OCI-LY3 (cell line): ENCODE measurements at regions not wholly inside any gene's neighbourhood (a gene's known extent, or its start where the extent isn't known, plus 50 kb on each side); places are given as distances from the start of the nearest gene placed in this dataset.

Experiments used
- H2AFZ ChIP-seq: fragments of 200-600, 300-600 bp; shearing (Covaris generic); 2 replicates; pipeline ENCODE4 v1.6.0; 2014; ENCODE audit warnings: antibody characterized with exemption, low read depth, low read length
- H3K27ac ChIP-seq: fragments of 200-600, 300-600 bp; sonication (generic); 2 replicates; pipeline ENCODE4 v1.5.1; 2014; ENCODE audit warnings: mild to moderate bottlenecking, low read length, moderate library complexity, mixed read lengths
- H3K27me3 ChIP-seq: fragments of 200-600, 300-600 bp; sonication (generic); 2 replicates; pipeline ENCODE4 v1.6.1; 2014; ENCODE audit warnings: low read depth, low read length, mixed read lengths
- H3K36me3 ChIP-seq: fragments of 200-600, 300-600 bp; sonication (generic); replicated peaks from 2 replicates; pipeline ENCODE3; 2014; ENCODE audit warnings: low read depth, low read length, mixed read lengths
- H3K4me1 ChIP-seq: fragments of 300-600, 200-600 bp; sonication (generic); 2 replicates; pipeline ENCODE4 v1.6.1; 2014; ENCODE audit warnings: low read length, mixed read lengths
- H3K4me2 ChIP-seq: fragments of 200-600, 300-600 bp; sonication (generic); 2 replicates; pipeline ENCODE4 v1.6.1; 2014; ENCODE audit warnings: low read length, mixed read lengths
- H3K4me3 ChIP-seq: fragments of 300-600, 200-600 bp; sonication (generic); 2 replicates; pipeline ENCODE4 v1.5.1; 2014; ENCODE audit warnings: antibody characterized with exemption, mild to moderate bottlenecking, low read length, moderate library complexity
- H3K79me2 ChIP-seq: fragments of 300-600, 200-600 bp; shearing (Covaris generic); 2 replicates; pipeline ENCODE4 v1.6.1; 2014; ENCODE audit warnings: mild to moderate bottlenecking, low read length, mixed read lengths
- H3K9ac ChIP-seq: fragments of 300-600, 200-600 bp; shearing (Covaris generic); 2 replicates; pipeline ENCODE4 v1.6.0; 2014; ENCODE audit warnings: mild to moderate bottlenecking, low read length, moderate library complexity
- H3K9me3 ChIP-seq: fragments of 200-600, 300-600 bp; shearing (Covaris generic); 2 replicates; pipeline ENCODE4 v1.6.1; 2014; ENCODE audit warnings: low read length, mixed read lengths; ENCODE audit not compliant: insufficient read depth
- H4K20me1 ChIP-seq: fragments of 200-600, 300-600 bp; sonication (generic); 2 replicates; pipeline ENCODE4 v1.6.1; 2016; ENCODE audit warnings: low read length, mixed read lengths; ENCODE audit not compliant: insufficient read depth
- CTCF ChIP-seq: fragments of 200-600, 300-600 bp; sonication (generic); IDR thresholded peaks from 2 replicates; pipeline ENCODE4 v1.5.1; 2014; ENCODE audit warnings: antibody characterized with exemption, low read length, low read depth
- EZH2phosphoT487 ChIP-seq: fragments of 200-600 bp; shearing (Covaris generic); IDR thresholded peaks from 2 replicates; pipeline ENCODE4 v1.6.1; 2018; ENCODE audit warnings: antibody characterized with exemption, mixed run types, low read depth

DNA sequence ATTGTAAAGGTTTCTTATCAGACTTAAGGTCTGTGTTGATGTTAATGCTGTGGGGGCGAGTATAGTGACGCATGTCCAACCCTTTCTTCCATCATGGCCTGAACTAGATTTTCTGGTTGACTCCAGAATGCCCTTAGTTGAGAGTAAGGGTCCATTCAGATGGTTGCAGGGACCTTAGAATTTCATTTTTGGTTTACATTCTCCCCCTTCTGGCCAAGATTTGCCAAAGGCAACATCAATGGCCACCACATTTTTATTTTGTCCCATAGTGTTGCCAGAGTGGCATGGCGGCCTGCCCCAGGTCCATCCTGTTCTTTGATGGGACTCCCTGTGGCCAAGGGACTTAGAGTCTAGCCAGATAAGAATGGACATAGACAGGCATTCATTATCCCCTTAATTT, 368.5 kb downstream of the GPM6A start:
- Histone ChIP-seq H3K79me2 (no peaks in the 10 kb centered on the region), H3K4me2 (no peak overlapping the region), H3K9ac (no peak overlapping the region), H3K36me3 (no peaks in the 10 kb centered on the region), H3K4me3 (no peak overlapping the region), H3K9me3 (no peaks in the 10 kb centered on the region), H3K4me1 (peaks cover 10% of the 10 kb centered on the region), H4K20me1 (no peaks in the 10 kb centered on the region), H3K27me3 (no peaks in the 10 kb centered on the region), H2AFZ (no peak overlapping the region), H3K27ac (no peak overlapping the region)
- no peak for TF ChIP-seq EZH2phosphoT487
- peak; percentile 33 for TF ChIP-seq CTCF

DNA sequence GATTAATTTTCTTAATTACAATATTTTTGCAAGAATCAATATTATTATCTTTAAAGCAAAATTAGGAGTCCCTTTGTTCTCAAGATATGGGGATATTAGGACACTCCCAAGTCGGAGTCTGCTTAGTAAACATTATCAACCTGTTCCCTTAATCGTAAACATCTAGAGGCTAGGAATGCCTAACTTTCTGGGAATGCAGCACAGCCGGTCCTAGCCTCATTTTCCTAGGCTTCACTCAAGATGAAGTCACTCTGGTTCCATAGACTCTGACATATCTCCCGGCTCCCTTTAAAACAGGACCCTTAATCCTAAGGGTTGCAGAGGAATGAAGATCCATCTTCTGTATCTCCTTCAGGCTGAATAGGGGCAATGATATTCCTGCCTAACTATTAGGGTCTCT, 367.6 kb downstream of the GPM6A start:
- H3K9me3 ChIP-seq: no peaks in the 10 kb centered on the region
- H3K27ac ChIP-seq: no peak overlapping the region
- H3K27me3 ChIP-seq: no peaks in the 10 kb centered on the region
- no peaks in the 10 kb centered on the region for H4K20me1 ChIP-seq
- no peak overlapping the region for H3K9ac ChIP-seq
- TF ChIP-seq EZH2phosphoT487 (no peak), CTCF (no peak)
- no peaks in the 10 kb centered on the region for H3K79me2 ChIP-seq
- H3K4me3 ChIP-seq: no peak overlapping the region
- H3K36me3 ChIP-seq: no peaks in the 10 kb centered on the region
- no peak overlapping the region for H3K4me2 ChIP-seq
- H2AFZ ChIP-seq: no peak overlapping the region
- H3K4me1 ChIP-seq: peaks cover 10% of the 10 kb centered on the region

- no peaks in the 10 kb centered on the region for H3K27me3 ChIP-seq
- no peak overlapping the region for H3K27ac ChIP-seq
- H3K4me1 ChIP-seq: no peaks in the 10 kb centered on the region
- H2AFZ ChIP-seq: no peak overlapping the region
- no peak overlapping the region for H3K9ac ChIP-seq
- no peaks in the 10 kb centered on the region for H3K9me3 ChIP-seq
- no peaks in the 10 kb centered on the region for H3K36me3 ChIP-seq
- no peaks in the 10 kb centered on the region for H3K79me2 ChIP-seq
- H3K4me2 ChIP-seq: no peak overlapping the region
- no peak overlapping the region for H3K4me3 ChIP-seq
- H4K20me1 ChIP-seq: no peaks in the 10 kb centered on the region
- TF ChIP-seq CTCF: no peak
- no peak for TF ChIP-seq EZH2phosphoT487
These were observed 365.0 kb downstream of the GPM6A start for GRCh38 chr4:175447016-175447415.

GRCh38 chr4:175450446-175450845, 361.6 kb downstream of the GPM6A start:
- no peak overlapping the region for H3K4me3 ChIP-seq
- no peaks in the 10 kb centered on the region for H3K36me3 ChIP-seq
- no peaks in the 10 kb centered on the region for H3K79me2 ChIP-seq
- no peak for TF ChIP-seq EZH2phosphoT487
- no peak for TF ChIP-seq CTCF
- H3K4me1 ChIP-seq: no peaks in the 10 kb centered on the region
- no peak overlapping the region for H3K9ac ChIP-seq
- no peak overlapping the region for H3K27ac ChIP-seq
- no peak overlapping the region for H2AFZ ChIP-seq
- no peaks in the 10 kb centered on the region for H3K27me3 ChIP-seq
- H3K4me2 ChIP-seq: no peak overlapping the region
- no peaks in the 10 kb centered on the region for H3K9me3 ChIP-seq
- H4K20me1 ChIP-seq: no peaks in the 10 kb centered on the region
